ENCODE measurements at regions not wholly inside any gene's neighbourhood (a gene's known extent, or its start where the extent isn't known, plus 50 kb on each side); places are given as distances from the start of the nearest gene placed in this dataset.

DNA sequence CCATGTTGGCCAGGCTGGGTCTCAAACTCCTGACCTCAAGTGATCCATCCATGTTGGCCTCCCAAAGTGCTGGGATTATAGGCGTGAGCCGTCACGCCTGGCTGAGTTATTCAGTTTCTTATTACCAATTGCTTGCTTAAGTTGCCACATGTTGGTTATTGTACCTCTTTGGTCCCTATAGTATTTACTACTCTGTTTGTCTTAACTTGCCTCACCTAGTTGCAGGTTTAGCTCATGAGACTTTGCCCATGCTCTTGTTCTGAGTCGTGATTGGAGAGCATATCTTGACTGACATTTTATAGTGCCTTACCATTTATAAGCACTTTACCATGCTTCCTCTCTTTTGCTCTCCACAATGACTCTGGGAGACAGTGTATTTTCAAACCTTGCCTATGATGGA, 134.2 kb upstream of the HDGFL1 start:
- no peaks in the 10 kb centered on the region for H3K4me1 ChIP-seq (ENCODE audit: control extremely low read depth in 1 of 4, control insufficient read depth in 4 of 4, insufficient read depth in 4 of 4, low read length in 3 of 4)
- H3K9me3 ChIP-seq (ENCODE audit: control extremely low read depth in 1 of 5, control insufficient read depth in 4 of 5, insufficient read depth in 2 of 5, low read depth in 1 of 5, low read length in 4 of 5): no peaks in the 10 kb centered on the region
- POLR2A ChIA-PET: no interaction called here
- CTCF ChIA-PET: no interaction called here
- H3K27me3 ChIP-seq (replicated peaks in 2 of 5; ENCODE audit: control insufficient read depth in 4 of 5, insufficient read depth in 5 of 5, low read length in 4 of 5): no peaks in the 10 kb centered on the region
- no peak overlapping the region for H3K4me3 ChIP-seq (ENCODE audit: control insufficient read depth in 1 of 7, extremely low read depth in 1 of 7, insufficient read depth in 4 of 7, low read depth in 2 of 7, low read length in 6 of 7)
- no peaks in the 10 kb centered on the region for H3K36me3 ChIP-seq (ENCODE audit: control insufficient read depth in 4 of 4, insufficient read depth in 4 of 4, low read length in 3 of 4)
- DNase-seq: no peak
- no peak overlapping the region for H3K27ac ChIP-seq (ENCODE audit: insufficient read depth in 1 of 2, low read depth in 1 of 2, low read length in 2 of 2, poor library complexity in 1 of 2, severe bottlenecking in 2 of 2)
- WGBS (ENCODE audit: insufficient coverage): 88% methylated on average over 1 of the region's 4 CpGs

DNA sequence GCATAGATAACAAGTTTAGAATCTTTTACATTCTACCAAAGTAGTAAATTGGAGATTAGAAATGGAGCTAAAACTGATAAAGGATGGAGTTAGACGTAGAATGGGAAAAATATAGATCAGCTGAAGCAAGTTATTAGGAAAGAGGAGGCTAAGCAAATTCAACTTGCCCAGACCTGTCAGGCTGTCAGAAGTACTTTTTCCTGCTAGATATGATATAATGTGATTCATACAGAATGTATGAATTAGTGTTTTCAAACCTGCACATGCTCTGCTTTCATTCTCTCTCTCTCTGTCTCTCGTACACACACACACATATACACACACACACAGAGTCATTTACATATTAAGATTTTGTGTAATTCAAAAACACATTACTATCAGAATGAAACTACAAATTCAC, 133.2 kb upstream of the HDGFL1 start:
- POLR2A ChIA-PET: no interaction called here
- Histone ChIP-seq H3K36me3 (ENCODE audit: control insufficient read depth in 4 of 4, insufficient read depth in 4 of 4, low read length in 3 of 4) (no peaks in the 10 kb centered on the region), H3K4me1 (ENCODE audit: control extremely low read depth in 1 of 4, control insufficient read depth in 4 of 4, insufficient read depth in 4 of 4, low read length in 3 of 4) (no peaks in the 10 kb centered on the region), H3K4me3 (ENCODE audit: control insufficient read depth in 1 of 7, extremely low read depth in 1 of 7, insufficient read depth in 4 of 7, low read depth in 2 of 7, low read length in 6 of 7) (no peak overlapping the region), H3K9me3 (ENCODE audit: control extremely low read depth in 1 of 5, control insufficient read depth in 4 of 5, insufficient read depth in 2 of 5, low read depth in 1 of 5, low read length in 4 of 5) (no peaks in the 10 kb centered on the region), H3K27ac (ENCODE audit: insufficient read depth in 1 of 2, low read depth in 1 of 2, low read length in 2 of 2, poor library complexity in 1 of 2, severe bottlenecking in 2 of 2) (no peak overlapping the region), H3K27me3 (replicated peaks in 2 of 5; ENCODE audit: control insufficient read depth in 4 of 5, insufficient read depth in 5 of 5, low read length in 4 of 5) (no peaks in the 10 kb centered on the region)
- WGBS (ENCODE audit: insufficient coverage): 100% methylated on average over 1 of the region's 2 CpGs
- CTCF ChIA-PET: no interaction called here
- no peak for DNase-seq

DNA sequence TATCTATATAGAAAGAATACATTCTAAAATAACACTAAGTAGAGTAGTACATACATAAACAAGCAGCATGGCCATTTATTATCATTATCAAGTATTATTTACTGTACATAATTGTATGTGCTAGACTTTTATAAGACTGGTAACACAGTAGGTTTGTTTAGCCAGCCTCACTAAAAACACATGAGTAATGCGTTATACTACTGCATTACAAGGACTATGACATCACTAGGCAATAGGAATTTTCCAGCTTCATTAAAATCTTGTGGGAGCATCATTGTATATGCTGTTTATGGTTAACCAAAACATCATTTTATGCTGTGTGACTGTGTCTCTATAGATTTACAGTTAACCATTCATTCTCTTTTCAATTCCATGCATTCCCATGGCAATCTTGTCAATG, 131.7 kb upstream of the HDGFL1 start:
- H3K36me3 ChIP-seq (ENCODE audit: control insufficient read depth in 4 of 4, insufficient read depth in 4 of 4, low read length in 3 of 4): no peaks in the 10 kb centered on the region
- H3K27me3 ChIP-seq (replicated peaks in 2 of 5; ENCODE audit: control insufficient read depth in 4 of 5, insufficient read depth in 5 of 5, low read length in 4 of 5): no peaks in the 10 kb centered on the region
- H3K4me3 ChIP-seq (ENCODE audit: control insufficient read depth in 1 of 7, extremely low read depth in 1 of 7, insufficient read depth in 4 of 7, low read depth in 2 of 7, low read length in 6 of 7): no peak overlapping the region
- POLR2A ChIA-PET: no interaction called here
- 100% methylated on average over 1 of the region's 1 CpG for WGBS (ENCODE audit: insufficient coverage)
- no peak overlapping the region for H3K27ac ChIP-seq (ENCODE audit: insufficient read depth in 1 of 2, low read depth in 1 of 2, low read length in 2 of 2, poor library complexity in 1 of 2, severe bottlenecking in 2 of 2)
- CTCF ChIA-PET: no interaction called here
- H3K9me3 ChIP-seq (ENCODE audit: control extremely low read depth in 1 of 5, control insufficient read depth in 4 of 5, insufficient read depth in 2 of 5, low read depth in 1 of 5, low read length in 4 of 5): no peaks in the 10 kb centered on the region
- no peaks in the 10 kb centered on the region for H3K4me1 ChIP-seq (ENCODE audit: control extremely low read depth in 1 of 4, control insufficient read depth in 4 of 4, insufficient read depth in 4 of 4, low read length in 3 of 4)
- no peak for DNase-seq

- Histone ChIP-seq H3K27ac (ENCODE audit: insufficient read depth in 1 of 2, low read depth in 1 of 2, low read length in 2 of 2, poor library complexity in 1 of 2, severe bottlenecking in 2 of 2) (no peak overlapping the region), H3K9me3 (ENCODE audit: control extremely low read depth in 1 of 5, control insufficient read depth in 4 of 5, insufficient read depth in 2 of 5, low read depth in 1 of 5, low read length in 4 of 5) (no peaks in the 10 kb centered on the region), H3K4me1 (ENCODE audit: control extremely low read depth in 1 of 4, control insufficient read depth in 4 of 4, insufficient read depth in 4 of 4, low read length in 3 of 4) (no peaks in the 10 kb centered on the region), H3K4me3 (ENCODE audit: control insufficient read depth in 1 of 7, extremely low read depth in 1 of 7, insufficient read depth in 4 of 7, low read depth in 2 of 7, low read length in 6 of 7) (no peak overlapping the region), H3K27me3 (replicated peaks in 2 of 5; ENCODE audit: control insufficient read depth in 4 of 5, insufficient read depth in 5 of 5, low read length in 4 of 5) (no peaks in the 10 kb centered on the region), H3K36me3 (ENCODE audit: control insufficient read depth in 4 of 4, insufficient read depth in 4 of 4, low read length in 3 of 4) (no peaks in the 10 kb centered on the region)
- DNase-seq: no peak
- CTCF ChIA-PET: no interaction called here
- 88% methylated on average over 1 of the region's 1 CpG for WGBS (ENCODE audit: insufficient coverage)
- POLR2A ChIA-PET: no interaction called here
Observed at GRCh38 chr6:22442826-22443225, 126.5 kb upstream of the HDGFL1 start.

GRCh38 chr6:22444330-22444729, 125.0 kb upstream of the HDGFL1 start:
- Histone ChIP-seq H3K27me3 (replicated peaks in 2 of 5; ENCODE audit: control insufficient read depth in 4 of 5, insufficient read depth in 5 of 5, low read length in 4 of 5) (no peaks in the 10 kb centered on the region), H3K27ac (ENCODE audit: insufficient read depth in 1 of 2, low read depth in 1 of 2, low read length in 2 of 2, poor library complexity in 1 of 2, severe bottlenecking in 2 of 2) (no peak overlapping the region), H3K36me3 (ENCODE audit: control insufficient read depth in 4 of 4, insufficient read depth in 4 of 4, low read length in 3 of 4) (no peaks in the 10 kb centered on the region), H3K4me3 (ENCODE audit: control insufficient read depth in 1 of 7, extremely low read depth in 1 of 7, insufficient read depth in 4 of 7, low read depth in 2 of 7, low read length in 6 of 7) (no peak overlapping the region), H3K4me1 (ENCODE audit: control extremely low read depth in 1 of 4, control insufficient read depth in 4 of 4, insufficient read depth in 4 of 4, low read length in 3 of 4) (no peaks in the 10 kb centered on the region), H3K9me3 (ENCODE audit: control extremely low read depth in 1 of 5, control insufficient read depth in 4 of 5, insufficient read depth in 2 of 5, low read depth in 1 of 5, low read length in 4 of 5) (no peaks in the 10 kb centered on the region)
- ChIA-PET CTCF (no interaction called here), POLR2A (no interaction called here)
- WGBS (ENCODE audit: insufficient coverage): no CpG with 5 or more reads among the region's 3 CpGs
- no peak for DNase-seq

DNA sequence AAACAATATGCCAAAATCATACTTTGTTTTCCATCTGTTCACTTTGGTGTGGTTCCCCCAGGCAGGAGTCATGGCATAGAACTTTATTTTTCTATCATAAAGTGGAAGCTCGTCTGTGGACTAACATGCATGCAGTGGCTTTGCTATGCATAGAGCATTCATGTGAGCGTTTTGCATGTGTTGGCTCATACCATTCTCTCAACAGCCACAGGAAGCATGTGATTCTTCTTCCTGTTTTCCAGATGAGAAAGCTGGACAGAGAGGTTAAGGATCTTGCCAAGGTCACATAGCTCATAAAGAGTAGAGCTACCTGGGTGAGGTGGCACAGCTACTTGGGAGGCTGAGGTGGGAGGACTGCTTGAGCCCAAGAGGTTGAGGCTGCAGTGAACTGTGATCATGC, 123.4 kb upstream of the HDGFL1 start:
- ChIA-PET CTCF (no interaction called here), POLR2A (no interaction called here)
- H3K4me1 ChIP-seq (ENCODE audit: control extremely low read depth in 1 of 4, control insufficient read depth in 4 of 4, insufficient read depth in 4 of 4, low read length in 3 of 4): no peaks in the 10 kb centered on the region
- H3K27ac ChIP-seq (ENCODE audit: insufficient read depth in 1 of 2, low read depth in 1 of 2, low read length in 2 of 2, poor library complexity in 1 of 2, severe bottlenecking in 2 of 2): no peak overlapping the region
- DNase-seq: no peak
- no peaks in the 10 kb centered on the region for H3K27me3 ChIP-seq (replicated peaks in 2 of 5; ENCODE audit: control insufficient read depth in 4 of 5, insufficient read depth in 5 of 5, low read length in 4 of 5)
- no peaks in the 10 kb centered on the region for H3K36me3 ChIP-seq (ENCODE audit: control insufficient read depth in 4 of 4, insufficient read depth in 4 of 4, low read length in 3 of 4)
- H3K9me3 ChIP-seq (ENCODE audit: control extremely low read depth in 1 of 5, control insufficient read depth in 4 of 5, insufficient read depth in 2 of 5, low read depth in 1 of 5, low read length in 4 of 5): no peaks in the 10 kb centered on the region
- WGBS (ENCODE audit: insufficient coverage): 90% methylated on average over 1 of the region's 2 CpGs
- no peak overlapping the region for H3K4me3 ChIP-seq (ENCODE audit: control insufficient read depth in 1 of 7, extremely low read depth in 1 of 7, insufficient read depth in 4 of 7, low read depth in 2 of 7, low read length in 6 of 7)

DNA sequence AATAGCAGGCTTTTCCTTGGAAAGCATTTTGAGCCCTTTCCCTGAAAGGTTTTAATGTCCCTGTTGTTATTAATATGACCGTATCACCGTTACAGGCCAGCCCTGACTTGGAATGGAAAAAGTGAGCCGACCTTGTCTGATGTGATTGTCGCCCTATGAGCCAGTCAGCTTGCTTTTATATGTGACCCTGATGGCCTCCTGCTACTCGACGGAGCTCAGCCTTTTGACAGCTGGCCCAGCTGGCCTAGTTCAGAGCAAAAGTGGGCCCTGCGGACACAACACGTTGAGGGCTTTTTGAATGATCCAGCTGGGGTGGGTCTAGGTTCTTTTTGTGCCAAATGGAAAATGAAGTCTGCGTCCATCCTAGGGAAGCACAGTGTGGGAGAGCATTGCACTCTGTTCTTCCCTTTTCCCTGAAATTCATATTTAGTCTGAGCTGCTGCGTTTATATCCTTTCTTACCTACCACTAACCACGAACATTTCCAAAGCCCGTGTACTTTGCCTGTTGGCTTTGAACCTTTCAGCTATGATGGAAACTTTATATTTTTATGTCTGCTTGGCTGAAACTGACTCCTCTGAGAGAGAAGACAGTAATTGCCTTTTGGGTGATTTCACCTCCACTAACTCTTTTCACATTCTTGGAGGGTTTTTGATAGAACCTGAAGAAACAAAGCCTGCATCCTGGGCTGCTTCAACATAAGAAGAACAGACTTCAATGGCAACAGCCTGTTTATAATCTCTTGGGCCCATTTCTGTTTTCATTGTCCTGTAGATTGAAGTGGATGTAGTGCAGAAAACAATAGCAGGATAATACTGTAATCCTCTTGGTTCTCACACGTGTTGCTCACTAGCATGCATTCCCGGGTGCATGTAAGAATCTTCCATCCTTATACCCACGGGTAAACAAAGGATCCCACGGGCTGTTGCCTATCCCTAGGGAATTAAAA, 121.8 kb upstream of the HDGFL1 start:
- H3K4me1 ChIP-seq (ENCODE audit: control extremely low read depth in 1 of 4, control insufficient read depth in 4 of 4, insufficient read depth in 4 of 4, low read length in 3 of 4): no peaks in the 10 kb centered on the region
- CTCF ChIA-PET: no interaction called here
- POLR2A ChIA-PET: no interaction called here

More for the DNA sequence above, 121.8 kb upstream of the HDGFL1 start:
- Histone ChIP-seq H3K36me3 (ENCODE audit: control insufficient read depth in 4 of 4, insufficient read depth in 4 of 4, low read length in 3 of 4) (no peaks in the 10 kb centered on the region), H3K27ac (ENCODE audit: insufficient read depth in 1 of 2, low read depth in 1 of 2, low read length in 2 of 2, poor library complexity in 1 of 2, severe bottlenecking in 2 of 2) (no peak overlapping the region), H3K27me3 (replicated peaks in 2 of 5; ENCODE audit: control insufficient read depth in 4 of 5, insufficient read depth in 5 of 5, low read length in 4 of 5) (no peaks in the 10 kb centered on the region), H3K4me3 (ENCODE audit: control insufficient read depth in 1 of 7, extremely low read depth in 1 of 7, insufficient read depth in 4 of 7, low read depth in 2 of 7, low read length in 6 of 7) (no peak overlapping the region), H3K9me3 (ENCODE audit: control extremely low read depth in 1 of 5, control insufficient read depth in 4 of 5, insufficient read depth in 2 of 5, low read depth in 1 of 5, low read length in 4 of 5) (no peaks in the 10 kb centered on the region)
- DNase-seq: no peak
- 85% methylated on average over 11 of the region's 16 CpGs for WGBS (ENCODE audit: insufficient coverage)
